ENCODE measurements at regions not wholly inside any gene's neighbourhood (a gene's known extent, or its start where the extent isn't known, plus 50 kb on each side); places are given as distances from the start of the nearest gene placed in this dataset.
A peak's percentile ranks its signal among the peaks of the same experiment; 100 is the strongest.
"Not testable (repeated sequence)": the region's sequence is repeated elsewhere in the genome, so short reads cannot be mapped to it uniquely, and the experiment has no call there.

GRCh38 chr2:234405462-234405861, 91.4 kb downstream of the ARL4C start:
- no peak for DNase-seq

GRCh38 chr2:234404957-234405356, 91.9 kb downstream of the ARL4C start:
- no peak for DNase-seq

GRCh38 chr2:234403751-234404150, 93.1 kb downstream of the ARL4C start:
- DNase-seq: no peak

- DNase-seq: no peak
These were observed 93.8 kb downstream of the ARL4C start for GRCh38 chr2:234403074-234403473.

GRCh38 chr2:234401426-234401825, 95.5 kb downstream of the ARL4C start:
- no peak for DNase-seq

GRCh38 chr2:234399451-234400246, 97.2 kb downstream of the ARL4C start:
- DNase-seq: no peak

GRCh38 chr2:234398531-234398930, 98.3 kb downstream of the ARL4C start:
- DNase-seq: no peak

- DNase-seq: peak; percentile 98
These were observed 100.9 kb downstream of the ARL4C start for GRCh38 chr2:234395891-234396420.

- no peak for DNase-seq
These were observed 102.4 kb downstream of the ARL4C start for GRCh38 chr2:234394450-234394849.

GRCh38 chr2:234393354-234393753, 103.5 kb downstream of the ARL4C start:
- no peak for DNase-seq

GRCh38 chr2:234392041-234392615, 104.8 kb downstream of the ARL4C start:
- DNase-seq: no peak

- DNase-seq: no peak
These were observed 105.3 kb downstream of the ARL4C start for GRCh38 chr2:234391625-234392024.

- not testable (repeated sequence) for DNase-seq
These were observed 107.2 kb downstream of the ARL4C start for GRCh38 chr2:234389661-234390060.

GRCh38 chr2:234388591-234388990, 108.3 kb downstream of the ARL4C start:
- no peak for DNase-seq

GRCh38 chr2:234386971-234387370, 109.9 kb downstream of the ARL4C start:
- no peak for DNase-seq

- no peak for DNase-seq
These were observed 114.8 kb downstream of the ARL4C start for GRCh38 chr2:234382131-234382530.

GRCh38 chr2:234378958-234379357, 117.9 kb downstream of the ARL4C start:
- DNase-seq: not testable (repeated sequence)

- no peak for DNase-seq
These were observed 118.4 kb downstream of the ARL4C start for GRCh38 chr2:234378440-234378839.

- DNase-seq: peak; percentile 87
These were observed 119.0 kb downstream of the ARL4C start for GRCh38 chr2:234377761-234378391.

- DNase-seq: no peak
These were observed 120.7 kb downstream of the ARL4C start for GRCh38 chr2:234376229-234376628.

GRCh38 chr2:234375176-234375880, 121.6 kb downstream of the ARL4C start:
- no peak for DNase-seq

- peak; percentile 52 for DNase-seq
These were observed 122.1 kb downstream of the ARL4C start for GRCh38 chr2:234374736-234375135.

GRCh38 chr2:234374150-234374508, 122.8 kb downstream of the ARL4C start:
- DNase-seq: no peak
